Hematopoietic multipotent progenitor cell treated with erythropoietin and hydrocortisone succinate and interleukin-3 and kit ligand, for 6 days (in vitro differentiated cells): ENCODE measurements at regions not wholly inside any gene's neighbourhood (a gene's known extent, or its start where the extent isn't known, plus 50 kb on each side); places are given as distances from the start of the nearest gene placed in this dataset.
A peak's percentile ranks its signal among the peaks of the same experiment; 100 is the strongest.
"Not testable (repeated sequence)": the region's sequence is repeated elsewhere in the genome, so short reads cannot be mapped to it uniquely, and the experiment has no call there.

ENCODE experiments used
- DNase-seq: peaks from one replicate; pipeline ENCODE4 v3.0.0-alpha.2; 2015

- DNase-seq, result not testable (repeated sequence)
Observed at GRCh38 chr5:71343994-71344393, 111.5 kb upstream of the BDP1 start.

- not testable (repeated sequence) for DNase-seq
Observed at GRCh38 chr5:71372601-71373000, 82.8 kb upstream of the BDP1 start.

GRCh38 chr5:71373054-71373734 is 82.3 kb upstream of the BDP1 start:
- DNase-seq, result not testable (repeated sequence)

DNA sequence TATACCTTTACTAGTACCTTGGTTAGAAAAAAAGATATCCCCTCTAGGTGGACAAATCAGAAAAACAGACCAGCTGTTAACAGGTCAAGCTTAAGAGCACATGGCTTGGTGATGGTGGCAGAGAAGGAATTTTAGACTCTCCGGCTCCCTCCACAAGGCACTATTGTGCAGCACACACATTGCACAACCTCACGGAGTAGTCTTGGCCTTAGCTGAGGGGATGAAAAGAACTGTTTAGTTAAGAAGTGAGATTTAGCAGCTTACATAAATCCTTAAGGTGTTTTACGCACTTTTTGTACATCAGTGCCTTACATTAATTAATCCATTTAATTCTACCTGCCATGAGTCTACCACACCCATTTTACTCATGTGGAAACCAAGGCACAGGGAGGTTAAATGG is 71.2 kb upstream of the BDP1 start:
- DNase-seq, result not testable (repeated sequence)

DNA sequence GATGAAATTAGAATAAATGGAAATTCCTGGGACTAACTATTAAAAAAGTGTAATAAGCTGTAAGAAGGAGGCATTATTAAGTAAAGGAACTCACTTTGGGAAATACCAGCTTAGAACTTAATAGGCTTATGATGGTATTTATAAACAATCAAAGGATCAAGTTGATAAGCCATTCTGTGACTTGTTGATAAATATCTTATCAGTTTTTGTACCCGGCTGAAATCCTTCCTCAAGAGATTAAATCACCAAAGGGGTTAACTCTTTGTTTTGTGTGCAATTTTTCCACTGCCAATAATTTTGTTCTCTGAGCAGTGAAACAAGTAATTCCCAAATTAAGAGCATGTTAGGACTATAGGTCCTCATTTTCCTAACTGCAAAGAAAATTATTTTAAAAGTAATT is 70.7 kb upstream of the BDP1 start:
- DNase-seq, result no peak

GRCh38 chr5:71385208-71385607 is 70.2 kb upstream of the BDP1 start:
- peak; percentile 65 for DNase-seq

- DNase-seq, result peak; percentile 82
Observed at GRCh38 chr5:71388184-71388583, 67.3 kb upstream of the BDP1 start.

- not testable (repeated sequence) for DNase-seq
Observed at GRCh38 chr5:71398400-71398799, 57.1 kb upstream of the BDP1 start.

- DNase-seq, result not testable (repeated sequence)
Observed at GRCh38 chr5:71398859-71399258, 56.6 kb upstream of the BDP1 start.

DNA sequence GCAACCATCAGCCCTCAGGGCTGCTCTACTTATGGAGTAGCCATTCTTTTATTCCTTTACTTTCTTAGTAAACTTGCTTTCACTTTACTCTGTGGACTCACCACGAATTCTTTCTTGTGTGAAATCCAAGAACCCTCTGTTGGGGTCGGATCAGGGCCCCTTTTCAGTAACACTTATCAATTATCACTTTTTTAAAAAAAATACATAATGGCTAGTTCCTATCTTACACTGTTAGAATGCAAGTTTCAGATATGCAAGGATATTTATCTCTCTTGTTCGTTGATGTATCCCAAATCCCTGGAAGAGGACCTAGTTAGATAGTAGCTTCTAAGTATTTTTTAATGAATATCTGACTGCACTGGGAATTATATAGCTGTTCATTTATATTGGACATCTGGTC is 56.0 kb upstream of the BDP1 start:
- not testable (repeated sequence) for DNase-seq

GRCh38 chr5:71400626-71401025 is 54.8 kb upstream of the BDP1 start:
- DNase-seq, result not testable (repeated sequence)

GRCh38 chr5:71401150-71401549 is 54.3 kb upstream of the BDP1 start:
- not testable (repeated sequence) for DNase-seq

GRCh38 chr5:71401564-71401963 is 53.9 kb upstream of the BDP1 start:
- DNase-seq, result not testable (repeated sequence)

- DNase-seq, result not testable (repeated sequence)
Observed at GRCh38 chr5:71404441-71404840, 51.0 kb upstream of the BDP1 start.

DNA sequence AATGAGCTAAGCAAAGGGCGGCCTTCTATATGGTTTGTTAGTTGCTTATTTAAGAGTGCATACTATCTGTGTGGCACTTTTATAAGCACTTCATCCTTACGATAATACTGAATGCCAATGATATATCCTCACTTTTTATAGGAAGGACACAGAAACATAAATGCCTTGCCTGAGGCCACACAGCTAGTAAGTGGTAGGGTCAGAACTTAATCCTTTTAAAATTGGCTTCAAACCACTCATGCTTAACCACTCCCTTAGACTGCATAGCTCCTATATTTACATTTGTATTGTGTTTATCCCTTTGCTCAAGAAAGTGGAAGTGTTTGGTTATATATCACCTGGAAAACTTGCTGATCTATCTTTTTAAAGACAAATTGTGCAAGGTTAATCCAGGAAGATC is 50.5 kb upstream of the BDP1 start:
- not testable (repeated sequence) for DNase-seq
